ENCODE measurements at regions not wholly inside any gene's neighbourhood (a gene's known extent, or its start where the extent isn't known, plus 50 kb on each side); places are given as distances from the start of the nearest gene placed in this dataset.
"Not testable (repeated sequence)": the region's sequence is repeated elsewhere in the genome, so short reads cannot be mapped to it uniquely, and the experiment has no call there.

- peak in 1 of 5 experiments; percentile 84 for DNase-seq
Observed at GRCh38 chr14:35934499-35934898, 108.4 kb downstream of the BRMS1L start.

DNA sequence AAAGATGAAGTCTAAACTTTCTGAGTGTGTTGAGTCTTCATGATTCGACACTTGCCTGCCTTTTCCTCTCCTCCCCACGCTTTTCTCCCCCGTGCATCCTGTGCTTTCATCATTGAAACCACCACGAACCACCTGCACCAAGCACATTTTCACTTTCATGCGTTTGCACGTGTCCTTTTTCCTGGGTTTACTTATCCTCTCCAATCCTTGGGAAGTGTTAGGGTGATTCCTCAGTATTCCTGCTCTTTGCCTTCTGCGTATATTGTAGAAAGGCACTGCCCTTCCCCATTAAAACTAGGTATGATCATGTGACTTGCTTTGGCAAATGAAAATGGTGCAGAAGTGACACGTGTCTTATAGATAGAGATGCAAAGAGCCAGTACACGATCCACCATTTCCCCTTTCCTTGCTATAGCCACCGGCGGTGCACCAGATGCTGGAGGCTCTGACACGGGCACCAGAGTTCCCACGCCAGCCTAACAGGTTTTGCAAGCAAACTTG, 106.6 kb downstream of the BRMS1L start:
- peak in 2 of 5 experiments; percentile 5 to 74 for DNase-seq

DNA sequence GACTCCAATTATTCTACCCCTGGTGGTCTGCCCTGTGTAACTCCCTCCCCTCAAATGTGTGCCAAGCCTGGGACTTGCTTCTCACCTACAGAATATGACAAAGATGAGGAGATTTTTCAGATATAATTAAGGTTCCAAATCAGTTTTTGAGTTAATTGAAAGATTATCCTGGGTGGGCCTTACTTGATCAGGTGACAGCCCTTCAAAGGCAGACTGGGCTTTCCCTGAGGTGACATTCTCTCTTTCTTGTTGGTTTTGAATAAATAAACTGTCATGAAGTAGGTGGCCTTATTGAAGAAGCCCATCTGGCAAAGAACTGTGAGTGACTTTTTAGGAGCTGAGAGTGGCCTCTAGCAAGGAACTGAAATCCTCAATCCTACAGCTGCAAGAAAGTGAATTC, 106.0 kb downstream of the BRMS1L start:
- DNase-seq = no peak

- no peak for DNase-seq
Observed at GRCh38 chr14:35931346-35931745, 105.2 kb downstream of the BRMS1L start.

GRCh38 chr14:35929186-35929585, 103.0 kb downstream of the BRMS1L start:
- DNase-seq = no peak

GRCh38 chr14:35927727-35928126, 101.6 kb downstream of the BRMS1L start:
- no peak for DNase-seq

DNA sequence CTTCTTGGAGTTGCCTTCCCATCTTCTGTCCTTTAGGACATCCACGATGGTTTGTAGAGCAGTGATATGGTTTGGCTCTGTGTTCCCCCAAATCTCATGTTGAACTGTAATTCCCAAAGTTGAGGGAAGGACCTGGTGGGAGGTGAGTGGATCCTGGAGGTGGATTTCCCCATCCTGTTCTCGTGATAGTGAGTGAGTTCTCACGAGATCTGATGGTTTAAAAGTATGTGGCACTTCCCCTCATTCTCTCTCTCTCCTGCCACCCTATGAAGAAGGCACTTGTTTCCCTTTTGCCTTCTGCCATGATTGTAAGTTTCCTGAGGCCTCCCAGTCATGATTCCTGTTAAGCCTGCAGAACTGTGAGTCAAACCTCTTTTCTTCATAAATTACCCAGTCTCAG, 99.2 kb downstream of the BRMS1L start:
- no peak for DNase-seq

DNA sequence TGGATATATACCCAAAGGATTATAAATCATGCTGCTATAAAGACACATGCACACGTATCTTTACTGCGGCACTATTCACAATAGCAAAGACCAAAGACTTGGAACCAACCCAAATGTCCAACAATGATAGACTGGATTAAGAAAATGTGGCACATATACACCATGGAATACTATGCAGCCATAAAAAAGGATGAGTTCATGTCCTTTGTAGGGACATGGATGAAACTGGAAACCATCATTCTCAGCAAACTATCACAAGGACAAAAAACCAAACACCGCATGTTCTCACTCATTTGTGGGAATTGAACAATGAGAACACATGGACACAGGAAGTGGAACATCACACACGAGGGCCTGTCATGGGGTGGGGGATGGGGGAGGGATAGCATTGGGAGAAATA, 96.5 kb downstream of the BRMS1L start:
- not testable (repeated sequence) for DNase-seq

- no peak for DNase-seq
Observed at GRCh38 chr14:35921745-35922144, 95.6 kb downstream of the BRMS1L start.
